ENCODE measurements at regions not wholly inside any gene's neighbourhood (a gene's known extent, or its start where the extent isn't known, plus 50 kb on each side); places are given as distances from the start of the nearest gene placed in this dataset.
A peak's percentile ranks its signal among the peaks of the same experiment; 100 is the strongest.
"Not testable (repeated sequence)": the region's sequence is repeated elsewhere in the genome, so short reads cannot be mapped to it uniquely, and the experiment has no call there.

DNA sequence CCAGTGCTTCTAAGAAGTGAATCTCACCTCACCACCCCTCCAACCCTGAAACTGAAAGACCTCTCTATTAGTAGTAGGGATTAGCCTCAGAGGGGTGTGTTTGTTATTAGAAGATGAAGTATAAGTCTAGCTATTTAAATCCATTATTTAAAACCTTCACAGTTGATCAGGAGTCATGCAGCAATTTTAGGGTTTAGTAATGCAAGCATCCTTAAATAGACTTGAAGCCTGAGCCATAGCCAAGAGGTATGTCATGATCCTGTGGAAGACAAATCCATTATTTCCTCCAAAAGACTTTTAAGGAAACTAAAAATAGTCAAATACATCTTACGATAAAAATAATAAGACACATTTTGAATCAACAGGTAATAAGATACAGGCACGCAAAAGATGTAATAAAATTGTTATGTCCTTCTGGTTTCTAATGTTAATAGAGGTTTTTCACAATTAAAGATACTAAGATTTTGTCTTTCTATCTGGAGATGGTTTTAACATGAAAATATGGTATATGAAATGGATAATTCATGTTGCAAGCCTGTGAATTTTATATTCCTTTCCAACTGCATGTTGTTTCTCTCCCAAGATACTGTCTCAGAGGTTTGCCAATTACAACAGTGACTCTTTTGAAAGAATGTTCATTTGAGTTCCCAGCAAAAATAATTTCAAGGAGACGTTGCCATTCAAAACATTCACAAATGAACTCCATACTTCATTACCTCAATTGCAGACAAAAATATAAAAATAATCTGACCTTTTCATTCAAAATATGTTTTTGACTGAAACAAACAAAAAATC lies 68.0 kb downstream of the LUZP4 start:
- ATAC-seq: no peak
- DNase-seq (ENCODE audit: low spot score): no peak

DNA sequence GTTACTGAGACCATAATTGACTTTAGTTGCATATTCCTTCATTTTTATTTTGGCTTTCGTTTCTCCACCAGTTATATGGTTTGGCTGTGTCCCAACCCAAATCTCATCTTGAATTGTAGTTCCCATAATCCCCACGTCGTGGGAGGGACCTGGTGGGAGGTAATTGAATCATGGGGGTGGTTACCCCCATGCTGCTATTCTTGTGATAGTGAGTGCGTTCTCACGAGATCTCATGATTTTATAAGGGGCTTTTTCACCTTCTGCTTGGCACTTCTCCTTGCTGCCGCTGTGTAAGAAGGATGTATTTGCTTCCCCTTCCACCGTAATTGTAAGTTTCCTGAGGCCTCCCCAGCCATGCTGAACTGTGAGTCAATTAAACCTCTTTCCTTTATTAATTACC lies 70.0 kb downstream of the LUZP4 start:
- ATAC-seq; DNase-seq (ENCODE audit: low spot score): not testable (repeated sequence)

DNA sequence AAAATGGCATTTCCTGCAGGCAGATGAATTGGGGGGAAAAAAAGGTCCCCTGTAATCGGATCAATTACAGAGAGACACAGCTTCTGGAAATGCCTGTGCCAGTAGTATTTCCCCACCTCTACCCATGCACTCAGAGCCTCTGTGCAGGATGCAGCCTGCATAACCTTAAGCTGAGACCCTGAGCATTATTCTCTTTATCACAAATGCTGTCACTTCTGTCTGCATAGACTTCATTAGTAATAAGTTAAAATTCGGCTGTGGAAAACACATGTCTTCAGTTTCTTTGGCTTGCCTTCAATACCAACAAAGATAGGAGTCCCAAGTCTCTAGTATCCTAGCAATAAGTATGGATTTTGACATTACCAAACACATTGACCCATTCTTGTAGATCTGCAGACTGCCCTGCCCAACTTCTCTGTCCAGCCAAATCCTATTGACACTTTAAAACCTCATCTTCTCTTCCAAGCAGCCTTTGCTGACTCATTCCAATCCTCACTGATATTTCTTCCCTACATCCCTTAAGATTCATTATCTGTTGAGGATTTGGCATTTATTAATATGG lies 70.8 kb downstream of the LUZP4 start:
- DNase-seq (ENCODE audit: low spot score) (no peak), ATAC-seq (no peak)

DNA sequence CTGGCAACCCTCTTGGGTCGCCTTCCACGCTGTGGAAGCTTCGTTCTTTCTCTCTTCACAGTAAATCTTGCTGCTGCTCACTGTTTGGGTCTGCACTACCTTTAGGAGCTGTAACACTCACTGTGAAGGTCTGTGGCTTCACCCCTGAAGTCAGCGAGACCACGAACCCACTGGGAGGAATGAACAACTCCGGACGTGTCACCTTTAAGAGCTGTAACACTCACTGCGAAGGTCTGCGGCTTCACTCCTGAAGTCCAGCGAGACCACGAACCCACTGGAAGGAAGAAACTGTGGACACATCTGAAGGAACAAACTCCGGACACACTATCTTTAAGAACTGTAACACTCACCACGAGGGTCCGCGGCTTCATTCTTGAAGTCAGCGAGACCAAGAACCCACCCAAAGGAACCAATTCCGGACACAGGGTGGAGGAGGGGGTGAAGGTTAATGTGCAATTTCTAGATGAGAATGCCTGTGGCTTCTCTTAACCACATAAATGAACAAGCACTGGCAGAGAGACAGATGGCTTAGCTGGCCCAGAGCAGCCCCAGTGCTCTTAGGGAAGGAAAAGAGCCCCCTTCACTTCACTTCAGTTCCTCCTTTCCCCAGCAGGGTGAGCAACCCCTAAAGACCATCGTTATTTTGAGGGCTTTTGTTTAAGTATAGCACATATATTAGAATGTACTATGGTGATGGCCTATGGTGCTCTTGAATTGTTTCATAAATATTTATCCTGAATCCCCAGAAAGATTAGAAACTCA lies 73.0 kb downstream of the LUZP4 start:
- ATAC-seq (no peak), DNase-seq (ENCODE audit: low spot score) (no peak)

DNA sequence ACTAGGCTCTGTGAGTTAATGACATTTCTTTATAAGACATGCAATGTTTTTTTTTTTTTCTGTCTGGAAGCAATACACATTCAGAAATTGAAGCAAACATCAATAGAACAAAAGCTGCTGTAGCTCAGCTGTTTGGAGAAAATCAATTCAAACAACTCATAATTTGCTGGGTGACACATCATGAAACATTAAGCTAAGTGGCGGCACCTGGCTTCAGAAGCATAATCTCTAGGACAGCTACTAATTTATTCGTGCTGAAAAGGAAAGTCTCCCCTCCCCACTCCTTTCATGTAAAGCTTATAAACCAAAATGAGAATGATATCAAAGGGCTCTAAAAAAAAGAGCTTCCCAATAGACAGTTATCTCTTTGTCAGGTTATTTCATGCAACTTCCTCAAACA lies 73.9 kb downstream of the LUZP4 start:
- no peak for DNase-seq (ENCODE audit: low spot score)
- ATAC-seq: no peak

DNA sequence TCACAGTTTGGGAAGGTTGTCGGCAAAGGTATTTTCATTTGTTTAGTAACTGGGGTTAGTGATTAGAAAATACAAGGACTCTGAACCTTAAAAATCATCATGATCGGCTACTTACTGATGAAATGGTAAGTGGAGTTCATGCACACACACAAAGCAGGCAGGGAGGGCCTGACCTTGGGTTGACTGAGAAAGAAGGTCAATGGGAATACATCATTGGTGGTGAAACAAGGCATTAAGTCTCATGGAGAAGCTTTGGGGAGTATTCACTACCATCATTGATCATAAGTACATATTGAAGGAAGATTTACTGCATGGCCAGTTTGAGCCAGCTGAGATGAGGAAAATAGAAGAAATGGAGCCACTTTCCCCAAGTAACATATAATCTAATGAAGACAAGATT lies 74.4 kb downstream of the LUZP4 start:
- no peak for DNase-seq (ENCODE audit: low spot score)

DNA sequence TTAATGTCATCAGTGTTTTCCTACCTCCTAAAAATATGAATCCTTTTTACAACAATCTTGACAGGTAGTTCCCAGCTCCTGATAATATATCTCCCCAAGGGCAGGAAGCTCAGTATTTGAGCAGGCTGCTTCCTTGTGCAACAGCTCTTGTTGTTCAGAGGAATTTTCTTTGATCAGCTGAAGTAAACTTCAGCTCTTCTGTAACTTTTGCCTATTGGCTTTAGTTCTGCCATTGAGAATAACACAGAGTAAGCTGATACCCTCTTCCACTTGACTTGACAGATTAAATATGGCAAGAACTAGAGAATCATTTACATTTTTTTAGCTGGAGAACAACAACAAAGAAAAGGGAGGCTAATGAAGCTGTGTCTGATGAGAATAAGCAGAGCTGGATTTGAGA lies 75.2 kb downstream of the LUZP4 start:
- no peak for DNase-seq (ENCODE audit: low spot score)
- ATAC-seq: no peak

More for the DNA sequence above, 74.4 kb downstream of the LUZP4 start:
- ATAC-seq: no peak

DNA sequence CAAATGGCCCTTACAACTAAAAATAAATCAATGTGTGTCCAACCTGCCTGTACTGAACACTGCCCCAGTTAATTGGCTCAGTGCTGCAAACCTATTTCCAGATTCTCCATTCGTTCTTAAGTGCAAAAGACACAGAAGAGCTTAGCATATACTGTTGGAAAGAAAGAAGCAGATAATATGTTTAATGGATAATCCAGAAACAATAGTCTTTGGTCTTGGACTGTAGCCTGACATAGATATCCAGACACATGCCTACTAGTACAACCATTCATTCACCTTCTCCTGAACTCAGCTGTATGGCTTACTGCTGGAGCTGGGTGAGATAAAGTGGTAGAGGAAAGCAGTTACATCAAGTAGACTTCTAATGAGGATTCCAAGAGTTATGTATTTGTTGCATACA lies 77.0 kb downstream of the LUZP4 start:
- ATAC-seq: no peak

DNA sequence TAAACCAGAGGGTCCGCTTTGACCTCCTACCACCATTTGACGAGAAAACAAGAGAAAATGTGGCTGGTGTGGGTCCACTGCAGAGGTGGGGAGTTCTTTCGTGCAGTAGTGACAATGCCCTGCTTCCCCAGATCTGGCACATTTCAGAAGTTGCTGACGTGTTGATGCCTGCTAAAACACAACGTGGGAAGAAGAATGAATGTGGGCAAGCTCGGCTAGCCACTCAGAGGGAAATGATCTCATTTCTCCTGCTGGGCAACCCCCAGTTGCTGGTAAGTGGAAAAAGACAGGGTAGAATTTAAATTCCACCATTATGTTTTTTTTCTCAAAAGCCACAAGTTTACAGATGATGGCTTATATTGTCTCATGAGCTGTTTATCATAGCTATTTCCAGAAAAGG lies 77.9 kb downstream of the LUZP4 start:
- no peak for DNase-seq (ENCODE audit: low spot score)
- ATAC-seq: no peak

More for the DNA sequence above, 77.0 kb downstream of the LUZP4 start:
- no peak for DNase-seq (ENCODE audit: low spot score)

DNA sequence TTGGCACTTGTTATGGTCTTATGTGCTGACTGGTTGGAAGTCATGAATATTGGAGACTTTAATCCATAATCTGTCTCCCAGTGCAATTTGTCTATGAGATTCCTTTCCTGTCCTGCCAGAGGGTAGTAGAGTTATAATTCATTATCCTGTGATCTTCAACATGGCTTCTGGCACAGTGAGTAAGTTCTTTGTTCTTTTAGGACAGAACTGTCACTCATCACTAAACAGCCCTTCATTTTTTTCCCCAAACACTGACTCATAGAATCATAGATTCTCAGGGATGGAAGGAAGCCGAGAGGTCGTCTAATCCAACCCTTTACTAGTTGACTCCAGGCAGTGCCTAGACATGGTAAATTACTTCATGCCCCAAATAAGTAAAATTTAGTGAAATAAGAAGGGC lies 78.4 kb downstream of the LUZP4 start:
- no peak for ATAC-seq
- no peak for DNase-seq (ENCODE audit: low spot score)

DNA sequence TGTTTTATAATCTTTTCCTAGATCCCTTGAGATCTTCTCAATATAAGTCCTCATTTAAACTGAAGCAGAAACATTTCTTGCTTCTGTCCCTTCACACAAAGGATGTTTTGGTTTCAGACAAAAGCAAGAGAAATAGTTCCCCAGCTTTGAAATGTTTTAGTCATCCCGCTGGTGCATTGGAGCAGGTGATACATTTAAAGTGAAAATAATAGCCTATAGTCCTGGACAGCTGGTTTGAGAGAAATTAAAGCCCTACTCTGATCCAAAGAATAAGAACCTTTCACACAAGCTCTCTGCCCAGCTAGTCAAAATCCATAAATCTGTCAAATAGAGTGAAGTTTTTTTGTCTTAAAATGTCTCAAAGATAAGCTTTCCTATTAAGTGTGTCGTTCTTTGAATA lies 79.4 kb downstream of the LUZP4 start:
- no peak for ATAC-seq
- DNase-seq (ENCODE audit: low spot score): no peak

DNA sequence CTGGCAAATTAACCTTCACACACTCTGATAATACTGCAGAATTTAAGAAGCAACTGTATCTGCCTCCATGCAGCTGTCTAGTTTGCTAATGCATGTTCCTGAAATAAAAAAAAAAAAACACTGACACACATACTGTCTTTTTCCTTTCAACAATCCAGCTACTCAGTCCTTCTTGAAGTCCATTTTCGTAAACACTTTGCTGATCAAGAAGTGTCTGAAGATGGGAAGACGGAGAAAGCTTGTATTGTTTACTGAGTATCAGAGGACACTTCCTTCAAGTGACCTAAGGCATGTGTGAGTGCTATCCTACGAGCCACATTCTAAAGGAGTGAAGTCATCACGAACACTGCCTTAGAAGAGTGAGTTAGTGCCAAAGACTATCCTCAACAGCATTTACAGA lies 82.6 kb downstream of the LUZP4 start:
- ATAC-seq: no peak
- no peak for DNase-seq (ENCODE audit: low spot score)

DNA sequence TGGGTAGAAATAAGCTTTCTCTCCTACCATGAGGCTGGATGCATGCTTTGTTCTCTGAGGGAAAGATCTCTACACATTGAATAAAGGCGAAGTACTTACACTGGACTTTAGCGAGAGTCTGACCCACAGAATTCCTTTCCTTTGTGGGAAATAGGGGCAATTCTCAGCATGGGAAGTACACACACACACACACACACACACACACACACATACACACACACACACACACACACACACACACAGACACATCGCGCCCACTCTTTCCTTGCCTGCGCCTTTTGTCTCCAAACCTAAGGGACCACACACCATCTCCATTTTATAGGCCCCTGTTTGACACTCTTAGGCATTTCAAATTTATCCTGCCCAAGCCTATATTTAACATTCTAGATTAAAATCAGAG lies 83.8 kb downstream of the LUZP4 start:
- no peak for DNase-seq (ENCODE audit: low spot score)
- ATAC-seq: no peak

DNA sequence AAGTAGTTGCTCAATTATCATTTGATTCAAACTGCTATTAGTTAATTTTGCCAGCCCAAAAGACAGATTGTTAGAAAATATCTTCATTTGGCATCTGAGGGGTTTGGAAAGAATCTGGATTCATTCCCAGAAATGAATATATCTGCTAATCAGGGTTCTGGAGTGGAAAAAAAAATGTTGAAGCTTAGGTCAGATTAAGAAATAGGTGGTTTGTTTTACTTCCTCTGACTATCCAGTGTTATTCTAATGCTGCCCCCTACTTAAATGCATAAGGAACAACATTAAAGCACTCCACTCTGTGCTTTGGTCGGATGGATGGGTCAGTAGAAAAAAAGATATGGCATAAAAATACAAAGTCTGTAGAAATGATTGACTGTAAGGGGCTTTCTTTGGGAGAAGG lies 89.0 kb downstream of the LUZP4 start:
- DNase-seq (ENCODE audit: low spot score): no peak
- peak; percentile 44 for ATAC-seq

DNA sequence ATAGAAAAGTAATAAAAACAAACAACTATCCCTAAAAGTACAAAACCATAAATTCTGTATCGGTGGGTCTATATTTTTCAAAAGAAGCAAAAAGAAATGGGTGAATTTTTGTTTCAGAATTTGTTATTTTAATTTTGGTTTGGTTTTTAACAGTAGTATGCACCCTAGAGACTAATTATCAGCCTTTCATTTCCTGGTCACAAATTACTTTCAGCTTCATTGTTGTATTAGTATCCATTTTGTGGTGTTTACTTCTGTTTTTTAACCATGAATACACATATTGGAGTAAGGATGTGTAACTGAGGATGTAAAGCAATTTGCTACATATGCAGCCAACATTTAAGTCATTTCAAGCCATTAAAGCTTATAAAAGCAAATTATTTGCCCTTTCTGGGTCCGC lies 97.8 kb downstream of the LUZP4 start:
- no peak for ATAC-seq
- DNase-seq (ENCODE audit: low spot score): no peak

DNA sequence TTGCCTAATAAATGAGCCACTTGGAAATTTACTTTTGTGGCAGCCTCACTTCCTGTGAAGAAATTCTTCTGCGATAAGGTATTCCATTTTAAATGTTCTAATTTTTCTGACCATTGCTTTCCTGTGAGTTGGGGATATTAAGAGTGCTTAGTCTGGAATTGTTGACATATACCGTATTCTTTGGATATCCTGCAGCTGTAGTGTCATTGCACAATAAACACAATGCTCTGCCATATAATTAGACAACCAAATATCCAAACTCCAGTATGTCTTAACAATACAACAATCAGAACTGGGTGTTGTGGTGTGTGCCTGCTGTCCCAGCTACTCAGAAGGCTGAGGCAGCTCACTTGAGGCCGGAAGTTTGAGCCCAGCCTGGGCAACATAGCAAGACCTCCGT lies 99.4 kb downstream of the LUZP4 start:
- peak; percentile 28 for ATAC-seq
- no peak for DNase-seq (ENCODE audit: low spot score)

DNA sequence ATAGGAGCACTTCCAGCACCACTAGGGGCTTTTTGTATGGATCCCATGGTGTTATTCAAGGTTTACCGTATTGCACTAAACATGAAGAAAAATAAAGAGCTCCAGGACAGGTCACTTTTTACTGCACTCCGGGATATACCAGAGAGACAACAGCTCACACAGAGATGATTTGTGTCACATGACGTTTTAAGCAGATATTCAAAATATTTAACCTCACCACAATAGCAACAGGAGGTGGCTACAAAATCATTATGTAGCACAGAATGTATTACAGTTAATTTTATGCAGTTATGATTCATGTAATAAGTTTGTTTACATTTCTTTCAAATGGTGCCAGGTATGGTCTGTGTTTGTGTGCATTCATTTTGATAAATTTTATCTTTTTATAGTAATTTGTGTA lies 100.6 kb downstream of the LUZP4 start:
- ATAC-seq (no peak), DNase-seq (ENCODE audit: low spot score) (no peak)

DNA sequence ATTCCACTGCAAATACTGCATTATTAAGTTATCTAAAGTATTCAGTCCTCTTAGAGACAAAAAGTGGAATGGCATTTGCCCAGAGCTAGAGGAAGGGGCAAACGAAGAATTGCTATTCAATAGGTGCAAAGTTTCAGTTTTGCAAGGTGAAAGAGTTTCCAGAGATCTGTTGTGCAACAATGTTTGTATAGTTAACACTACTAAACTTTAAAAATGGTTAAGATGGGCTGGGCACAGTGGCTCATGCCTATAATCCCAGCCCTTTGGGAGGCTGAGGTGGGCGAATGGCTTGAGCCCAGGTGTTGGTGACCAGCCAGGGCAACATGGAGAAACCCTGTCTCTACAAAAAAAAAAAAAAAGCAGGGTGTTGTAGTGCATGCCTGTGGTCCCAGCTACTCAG lies 102.5 kb downstream of the LUZP4 start:
- ATAC-seq (peak; percentile 78), DNase-seq (ENCODE audit: low spot score) (no peak)

DNA sequence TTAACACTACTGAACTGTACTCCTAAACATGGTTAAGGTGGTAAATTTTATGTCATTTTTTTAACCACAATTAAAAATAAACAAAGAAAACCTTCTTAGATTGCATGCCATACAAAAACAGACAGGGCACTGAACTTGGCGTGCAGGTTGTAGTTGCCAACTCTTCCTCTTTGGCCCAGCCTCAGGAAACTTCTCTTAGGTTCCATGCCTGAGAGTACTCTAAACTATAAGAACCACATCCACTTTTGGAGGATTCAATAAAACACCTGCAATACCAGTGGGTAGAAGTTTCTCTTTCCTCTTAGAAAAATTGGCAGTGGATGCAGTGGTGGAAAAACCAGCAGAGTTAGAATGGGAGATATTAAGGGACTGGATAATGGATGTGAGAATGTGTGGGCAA lies 103.4 kb downstream of the LUZP4 start:
- peak; percentile 41 for DNase-seq (ENCODE audit: low spot score)
- peak; percentile 70 for ATAC-seq

DNA sequence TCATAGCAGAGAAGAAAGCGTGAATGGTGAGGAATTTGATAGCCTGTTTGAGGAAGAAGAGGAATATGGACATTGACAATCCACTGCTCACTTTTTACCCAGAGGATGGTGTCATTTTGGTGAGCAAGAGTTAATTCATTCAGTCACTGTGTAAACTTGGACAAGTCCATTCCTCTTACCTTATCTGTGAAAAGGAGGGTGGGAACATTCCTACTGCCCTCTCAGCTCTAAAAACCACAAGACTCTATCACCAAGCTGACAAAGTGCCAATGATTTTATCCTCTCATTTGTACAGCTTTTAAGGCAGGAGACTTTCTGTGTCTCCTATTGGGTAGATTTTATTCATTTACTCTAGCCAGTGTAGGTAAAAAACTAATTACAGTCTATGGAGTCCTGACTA lies 103.8 kb downstream of the LUZP4 start:
- ATAC-seq (no peak), DNase-seq (ENCODE audit: low spot score) (no peak)

DNA sequence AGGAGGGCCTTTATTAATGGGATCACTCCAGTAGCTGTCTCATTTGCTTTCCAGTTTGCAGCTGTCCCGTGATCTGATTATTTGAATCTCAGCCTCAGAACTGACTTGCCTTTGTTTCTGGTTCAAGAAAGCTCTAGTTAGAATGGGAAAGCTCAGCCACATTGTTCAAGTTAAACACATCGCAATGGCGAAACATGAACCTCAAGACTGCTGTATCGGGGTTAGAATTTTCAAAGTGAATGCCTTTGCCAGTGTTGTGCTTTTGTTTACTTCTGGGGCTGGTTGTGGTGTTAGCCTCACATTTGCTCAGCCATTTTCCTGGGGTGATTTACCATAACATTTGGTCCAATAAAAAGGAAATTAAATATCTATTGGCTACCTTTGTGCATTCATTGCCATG lies 105.3 kb downstream of the LUZP4 start:
- not testable (repeated sequence) for ATAC-seq; DNase-seq (ENCODE audit: low spot score)

DNA sequence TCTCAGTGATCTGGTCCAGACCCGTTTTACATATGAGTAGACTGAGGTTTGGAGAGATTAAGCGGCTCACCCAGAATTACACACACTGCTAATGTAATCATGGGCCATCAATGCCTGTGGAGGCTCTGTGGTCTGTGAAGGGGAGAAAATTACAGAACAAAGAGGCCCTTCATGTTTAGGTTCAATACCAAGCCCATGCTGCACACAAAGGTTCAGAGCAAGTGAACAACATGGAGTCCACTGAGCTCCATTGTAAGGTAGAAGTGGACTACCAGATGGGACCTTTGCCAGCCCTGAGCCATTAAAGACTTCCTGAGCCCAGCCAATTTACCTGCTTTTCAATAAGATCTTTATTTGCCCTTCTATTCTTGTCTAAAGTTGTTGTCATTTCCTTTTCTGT lies 109.8 kb downstream of the LUZP4 start:
- ATAC-seq: no peak
- no peak for DNase-seq (ENCODE audit: low spot score)

Data from left lobe of liver (tissue), 2 donors.